Tibial nerve (tissue), 3 donors: ENCODE measurements at regions not wholly inside any gene's neighbourhood (a gene's known extent, or its start where the extent isn't known, plus 50 kb on each side); places are given as distances from the start of the nearest gene placed in this dataset.

Experiments used
- POLR2A ChIP-seq, 2 donors: fragments of 450-650 bp; IDR thresholded peaks; one replicate each; pipeline ENCODE4 v1.6.1; 2017; ENCODE audit warnings: antibody characterized with exemption in 2 of 2, mild to moderate bottlenecking in 2 of 2, moderate library complexity in 2 of 2
- TF ChIP-seq, protein P1 (sequence below), 5 experiments: fragments of 200-600 bp in 3 of 5; fragments of 450-650 bp in 2 of 5; sonication (generic) in 3 of 5; IDR thresholded peaks; one replicate each; pipeline ENCODE4 v1.5.1; 2016 to 2019; ENCODE audit warnings: antibody characterized with exemption in 5 of 5, mild to moderate bottlenecking in 3 of 5, moderate library complexity in 2 of 5

DNA sequence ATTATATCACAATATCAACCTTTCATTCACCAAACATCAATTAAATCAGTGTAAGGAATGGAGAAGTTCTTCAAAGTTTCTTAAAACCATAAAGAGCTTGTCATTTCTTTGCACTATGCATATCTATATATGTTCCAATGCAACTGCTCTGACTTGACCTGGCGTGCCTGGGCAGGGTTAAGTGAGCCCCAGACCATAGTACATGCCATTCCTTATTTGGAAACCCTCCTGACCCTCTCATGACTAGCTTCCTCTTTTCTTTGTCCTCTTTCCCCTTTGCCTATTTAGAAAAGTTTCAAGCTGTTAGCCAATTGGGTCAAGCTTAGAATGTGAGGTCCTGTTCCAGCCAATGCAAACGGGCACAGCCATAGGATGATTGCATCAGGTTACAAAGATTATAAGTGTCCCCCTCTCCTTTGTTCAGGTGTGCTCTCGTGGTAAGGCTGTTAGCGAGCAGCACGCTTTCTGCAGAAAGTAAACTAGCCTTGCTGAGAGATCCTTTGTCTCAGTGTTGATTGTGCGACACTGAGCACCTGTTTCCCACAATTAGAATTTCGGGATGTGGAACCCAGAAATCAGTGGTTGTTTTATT is 78.2 kb upstream of the UXS1 start:
- TF ChIP-seq, protein P1, sequence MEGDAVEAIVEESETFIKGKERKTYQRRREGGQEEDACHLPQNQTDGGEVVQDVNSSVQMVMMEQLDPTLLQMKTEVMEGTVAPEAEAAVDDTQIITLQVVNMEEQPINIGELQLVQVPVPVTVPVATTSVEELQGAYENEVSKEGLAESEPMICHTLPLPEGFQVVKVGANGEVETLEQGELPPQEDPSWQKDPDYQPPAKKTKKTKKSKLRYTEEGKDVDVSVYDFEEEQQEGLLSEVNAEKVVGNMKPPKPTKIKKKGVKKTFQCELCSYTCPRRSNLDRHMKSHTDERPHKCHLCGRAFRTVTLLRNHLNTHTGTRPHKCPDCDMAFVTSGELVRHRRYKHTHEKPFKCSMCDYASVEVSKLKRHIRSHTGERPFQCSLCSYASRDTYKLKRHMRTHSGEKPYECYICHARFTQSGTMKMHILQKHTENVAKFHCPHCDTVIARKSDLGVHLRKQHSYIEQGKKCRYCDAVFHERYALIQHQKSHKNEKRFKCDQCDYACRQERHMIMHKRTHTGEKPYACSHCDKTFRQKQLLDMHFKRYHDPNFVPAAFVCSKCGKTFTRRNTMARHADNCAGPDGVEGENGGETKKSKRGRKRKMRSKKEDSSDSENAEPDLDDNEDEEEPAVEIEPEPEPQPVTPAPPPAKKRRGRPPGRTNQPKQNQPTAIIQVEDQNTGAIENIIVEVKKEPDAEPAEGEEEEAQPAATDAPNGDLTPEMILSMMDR (IDR thresholded peaks at IDR 0.05), result no peak
- no peak for TF ChIP-seq POLR2A (IDR thresholded peaks at IDR 0.05)
